Neutrophil (primary cell): ENCODE measurements at regions not wholly inside any gene's neighbourhood (a gene's known extent, or its start where the extent isn't known, plus 50 kb on each side); places are given as distances from the start of the nearest gene placed in this dataset.

ENCODE experiments used
- H3K27ac ChIP-seq: fragments of 200-600 bp; sonication (generic); 2 replicates; pipeline ENCODE4 v1.5.1; 2016; ENCODE audit warnings: mild to moderate bottlenecking, moderate library complexity
- H3K27me3 ChIP-seq: fragments of 200-600 bp; sonication (generic); 2 replicates; pipeline ENCODE4 v1.6.0; 2016; ENCODE audit warnings: mild to moderate bottlenecking
- H3K36me3 ChIP-seq: fragments of 200-600 bp; sonication (generic); 2 replicates; pipeline ENCODE4 v1.5.1; 2017
- H3K4me1 ChIP-seq, 2 experiments: fragments of 200-600 bp in 1 of 2; sonication (generic) in 1 of 2; 1 replicate in 1 of 2; 2 replicates in 1 of 2; pipeline versions ENCODE4 v1.5.1 to v1.6.1; 2013 to 2016; ENCODE audit warnings: low read depth in 1 of 2, low read length in 1 of 2, mild to moderate bottlenecking in 1 of 2, moderate library complexity in 1 of 2; ENCODE audit not compliant: control insufficient read depth in 1 of 2, insufficient read depth in 1 of 2
- H3K4me3 ChIP-seq, 2 experiments: fragments of 200-600 bp in 1 of 2; sonication (generic) in 1 of 2; 1 replicate in 1 of 2; 2 replicates in 1 of 2; pipeline ENCODE4 v1.5.1; 2013 to 2016; ENCODE audit warnings: low read depth in 1 of 2, low read length in 1 of 2, mild to moderate bottlenecking in 1 of 2, moderate library complexity in 1 of 2
- H3K9me3 ChIP-seq: fragments of 200-600 bp; sonication (generic); 2 replicates; pipeline ENCODE4 v1.5.1; 2016
- CTCF ChIP-seq: fragments of 200-600 bp; sonication (generic); IDR thresholded peaks from 2 replicates; pipeline ENCODE4 v1.5.1; 2016; ENCODE audit warnings: antibody characterized with exemption

GRCh38 chr3:4052706-4053105 lies 250.5 kb upstream of the SETMAR start:
- Histone ChIP-seq H3K36me3 (no peaks in the 10 kb centered on the region), H3K9me3 (no peaks in the 10 kb centered on the region), H3K4me1 (no peaks in the 10 kb centered on the region), H3K27me3 (no peaks in the 10 kb centered on the region), H3K27ac (no peak overlapping the region), H3K4me3 (no peak overlapping the region)
- TF ChIP-seq CTCF = no peak

GRCh38 chr3:4053975-4054374 lies 249.2 kb upstream of the SETMAR start:
- Histone ChIP-seq H3K27ac (no peak overlapping the region), H3K36me3 (no peaks in the 10 kb centered on the region), H3K9me3 (no peaks in the 10 kb centered on the region), H3K4me3 (no peak overlapping the region), H3K27me3 (no peaks in the 10 kb centered on the region), H3K4me1 (no peaks in the 10 kb centered on the region)
- no peak for TF ChIP-seq CTCF

DNA sequence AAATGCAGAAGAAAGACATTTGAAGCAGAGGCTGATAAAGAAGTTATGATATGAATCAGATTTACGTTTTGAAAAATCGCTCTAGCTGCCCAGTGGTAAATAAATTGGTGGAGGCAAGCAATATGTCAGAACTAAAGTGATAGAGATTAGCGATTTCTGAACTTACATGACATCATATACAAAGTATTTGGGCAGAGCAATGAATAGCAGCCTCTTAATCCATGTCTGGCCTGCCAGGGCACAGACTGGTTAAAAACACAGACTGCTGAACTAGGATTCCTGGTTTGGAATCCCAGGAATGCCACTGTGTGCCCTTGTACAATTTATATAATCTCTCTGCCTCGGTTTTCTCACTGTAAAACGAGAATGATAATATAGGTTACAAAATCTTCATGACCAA lies 243.1 kb upstream of the SETMAR start:
- H3K27ac ChIP-seq = no peak overlapping the region
- no peaks in the 10 kb centered on the region for H3K9me3 ChIP-seq
- H3K4me3 ChIP-seq = no peak overlapping the region
- no peaks in the 10 kb centered on the region for H3K36me3 ChIP-seq
- peaks cover 0 to 8% of the 10 kb centered on the region in 2 experiments for H3K4me1 ChIP-seq
- H3K27me3 ChIP-seq = no peaks in the 10 kb centered on the region
- TF ChIP-seq CTCF = no peak

DNA sequence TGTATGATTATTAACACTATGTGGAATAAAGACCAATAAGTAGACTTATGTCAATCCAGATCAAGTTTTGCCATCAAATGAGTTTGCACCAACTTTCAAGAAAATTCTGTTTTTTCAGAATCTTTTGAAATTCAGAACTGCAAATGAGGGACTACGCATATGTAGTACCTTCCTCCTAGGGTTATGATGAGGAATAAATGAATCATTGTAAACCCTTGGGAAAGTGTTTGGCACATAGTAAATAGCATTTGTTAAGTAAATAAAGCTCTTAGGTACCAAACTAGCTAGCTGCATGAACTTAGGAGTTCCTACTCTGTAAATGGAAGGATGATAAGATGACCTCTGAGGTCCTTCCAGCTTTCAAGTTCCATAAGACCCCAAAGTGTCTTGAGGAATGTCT lies 242.6 kb upstream of the SETMAR start:
- no peaks in the 10 kb centered on the region for H3K27me3 ChIP-seq
- no peaks in the 10 kb centered on the region for H3K9me3 ChIP-seq
- no peak for TF ChIP-seq CTCF
- H3K4me1 ChIP-seq = peaks cover 0 to 8% of the 10 kb centered on the region in 2 experiments
- H3K36me3 ChIP-seq = no peaks in the 10 kb centered on the region
- no peak overlapping the region for H3K4me3 ChIP-seq
- H3K27ac ChIP-seq = no peak overlapping the region

GRCh38 chr3:4061195-4061594 lies 242.0 kb upstream of the SETMAR start:
- no peak overlapping the region for H3K27ac ChIP-seq
- no peaks in the 10 kb centered on the region for H3K27me3 ChIP-seq
- TF ChIP-seq CTCF = no peak

DNA sequence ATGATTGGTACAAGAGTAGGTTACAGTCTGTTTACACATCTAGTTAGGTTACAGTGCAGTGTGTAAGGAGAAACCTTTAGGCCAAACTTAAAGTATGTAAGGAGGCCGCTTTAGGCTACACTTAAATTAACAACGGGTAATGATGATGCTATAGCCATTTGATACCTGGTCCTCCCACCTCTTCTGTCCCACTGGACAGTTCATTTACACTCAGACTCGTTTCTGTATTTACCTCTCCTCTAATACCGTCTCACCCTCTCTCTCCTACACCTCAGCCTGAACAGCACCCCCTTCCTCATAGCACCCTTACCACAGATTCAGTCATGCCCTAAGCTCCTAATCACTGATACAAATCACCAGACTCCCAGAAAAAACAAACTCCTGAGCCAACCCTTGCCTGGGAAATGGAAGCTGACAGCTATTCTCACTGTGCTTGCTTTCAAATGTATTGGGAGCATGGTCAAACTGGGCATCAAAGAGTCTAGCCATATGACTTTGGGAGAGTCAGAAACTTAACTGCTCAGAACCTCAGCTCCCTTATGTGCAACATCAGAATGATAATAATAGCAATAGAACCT lies 241.3 kb upstream of the SETMAR start:
- Histone ChIP-seq H3K9me3 (no peaks in the 10 kb centered on the region), H3K27me3 (no peaks in the 10 kb centered on the region), H3K27ac (no peak overlapping the region), H3K4me1 (peaks cover 0 to 8% of the 10 kb centered on the region in 2 experiments), H3K4me3 (no peak overlapping the region), H3K36me3 (no peaks in the 10 kb centered on the region)
- no peak for TF ChIP-seq CTCF

More at GRCh38 chr3:4061195-4061594, 242.0 kb upstream of the SETMAR start:
- H3K36me3 ChIP-seq = no peaks in the 10 kb centered on the region
- H3K9me3 ChIP-seq = no peaks in the 10 kb centered on the region
- H3K4me3 ChIP-seq = no peak overlapping the region
- H3K4me1 ChIP-seq = peaks cover 0 to 8% of the 10 kb centered on the region in 2 experiments
